COLO668 (cell line): ENCODE measurements at regions not wholly inside any gene's neighbourhood (a gene's known extent, or its start where the extent isn't known, plus 50 kb on each side); places are given as distances from the start of the nearest gene placed in this dataset.

Source experiments
- DNase-seq: peaks from one replicate; lab custom pipeline; 2025; ENCODE audit not compliant: unreplicated experiment; lab: John Stamatoyannopoulos, UW

GRCh38 chr13:111862836-111863815 lies 203.8 kb upstream of the SOX1 start:
- DNase-seq: no peak

GRCh38 chr13:111864566-111864965 lies 202.4 kb upstream of the SOX1 start:
- DNase-seq: no peak

- DNase-seq: no peak
Measured at GRCh38 chr13:111865046-111865445, 201.9 kb upstream of the SOX1 start.

- no peak for DNase-seq
Measured at GRCh38 chr13:111865826-111866225, 201.1 kb upstream of the SOX1 start.

GRCh38 chr13:111866731-111867245 lies 200.2 kb upstream of the SOX1 start:
- DNase-seq: no peak

- DNase-seq: no peak
Measured at GRCh38 chr13:111867657-111868056, 199.3 kb upstream of the SOX1 start.

GRCh38 chr13:111868716-111869115 lies 198.2 kb upstream of the SOX1 start:
- no peak for DNase-seq

GRCh38 chr13:111872475-111873150 lies 194.3 kb upstream of the SOX1 start:
- no peak for DNase-seq

GRCh38 chr13:111873676-111874178 lies 193.2 kb upstream of the SOX1 start:
- no peak for DNase-seq

- no peak for DNase-seq
Measured at GRCh38 chr13:111874981-111875380, 192.0 kb upstream of the SOX1 start.

GRCh38 chr13:111875915-111876314 lies 191.0 kb upstream of the SOX1 start:
- no peak for DNase-seq

GRCh38 chr13:111876506-111876905 lies 190.4 kb upstream of the SOX1 start:
- DNase-seq: no peak

GRCh38 chr13:111877906-111878305 lies 189.0 kb upstream of the SOX1 start:
- DNase-seq: no peak

- no peak for DNase-seq
Measured at GRCh38 chr13:111879719-111880118, 187.2 kb upstream of the SOX1 start.

GRCh38 chr13:111880185-111880584 lies 186.8 kb upstream of the SOX1 start:
- no peak for DNase-seq

- no peak for DNase-seq
Measured at GRCh38 chr13:111881700-111882099, 185.2 kb upstream of the SOX1 start.

- no peak for DNase-seq
Measured at GRCh38 chr13:111882351-111882750, 184.6 kb upstream of the SOX1 start.

GRCh38 chr13:111883571-111884343 lies 183.2 kb upstream of the SOX1 start:
- DNase-seq: no peak

GRCh38 chr13:111886217-111886945 lies 180.6 kb upstream of the SOX1 start:
- no peak for DNase-seq

GRCh38 chr13:111893071-111893606 lies 173.8 kb upstream of the SOX1 start:
- no peak for DNase-seq
